ENCODE measurements at regions not wholly inside any gene's neighbourhood (a gene's known extent, or its start where the extent isn't known, plus 50 kb on each side); places are given as distances from the start of the nearest gene placed in this dataset.

DNA sequence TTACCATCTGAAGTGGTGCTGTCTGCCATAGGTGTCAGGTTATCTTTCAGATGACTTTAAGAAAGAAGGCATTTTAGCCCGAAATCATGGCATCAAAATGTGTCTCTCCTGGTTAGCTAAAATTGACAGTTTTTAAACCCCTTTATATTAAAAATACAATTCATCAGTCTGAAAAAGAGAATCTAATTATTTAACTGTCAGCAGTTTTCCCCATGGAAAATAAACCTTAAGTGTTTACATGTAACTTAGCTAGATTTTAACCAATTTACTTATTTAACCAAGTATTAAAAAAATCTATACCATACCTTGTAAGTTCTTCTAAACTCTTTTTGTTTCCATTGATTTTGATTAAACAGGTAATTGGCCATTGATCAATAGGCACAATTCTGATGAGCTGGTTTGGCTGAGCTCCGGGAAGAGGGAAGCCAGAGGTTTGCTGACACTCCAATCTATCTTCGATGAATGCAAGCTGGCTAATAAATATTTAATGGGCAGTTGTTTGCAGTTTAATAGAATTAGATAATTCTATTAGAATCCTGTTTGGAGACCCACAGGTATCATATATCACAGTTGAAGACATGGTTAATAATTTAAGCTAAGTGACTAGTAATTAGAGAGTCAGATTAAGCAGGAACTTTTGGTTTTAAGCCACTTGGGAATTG is 114.0 kb downstream of the MAT2B start:
- DNase-seq (ENCODE audit: extremely low read depth in 1 of 11, low read depth in 9 of 11, low spot score in 4 of 11), result no peak

DNA sequence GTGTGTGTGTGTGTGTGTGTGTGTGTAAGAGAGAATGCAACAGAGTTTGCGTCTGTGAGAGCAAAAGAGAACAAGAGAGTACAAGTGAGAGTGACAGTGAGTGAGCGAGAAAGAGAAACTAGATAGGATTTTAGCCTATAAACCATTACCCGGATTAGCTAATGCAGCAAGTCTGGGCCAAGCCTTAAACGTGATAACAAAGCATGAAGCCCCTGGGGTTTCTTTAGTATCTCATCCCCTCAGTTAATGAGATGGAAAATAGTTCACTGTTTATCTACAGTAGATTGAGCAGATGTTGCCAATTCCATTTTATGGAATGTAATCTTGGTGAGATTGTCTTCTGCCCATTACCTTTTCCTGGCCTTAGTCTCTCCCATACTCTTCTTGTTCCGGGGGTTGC is 114.5 kb downstream of the MAT2B start:
- DNase-seq (ENCODE audit: extremely low read depth in 1 of 11, low read depth in 9 of 11, low spot score in 4 of 11), result no peak

DNA sequence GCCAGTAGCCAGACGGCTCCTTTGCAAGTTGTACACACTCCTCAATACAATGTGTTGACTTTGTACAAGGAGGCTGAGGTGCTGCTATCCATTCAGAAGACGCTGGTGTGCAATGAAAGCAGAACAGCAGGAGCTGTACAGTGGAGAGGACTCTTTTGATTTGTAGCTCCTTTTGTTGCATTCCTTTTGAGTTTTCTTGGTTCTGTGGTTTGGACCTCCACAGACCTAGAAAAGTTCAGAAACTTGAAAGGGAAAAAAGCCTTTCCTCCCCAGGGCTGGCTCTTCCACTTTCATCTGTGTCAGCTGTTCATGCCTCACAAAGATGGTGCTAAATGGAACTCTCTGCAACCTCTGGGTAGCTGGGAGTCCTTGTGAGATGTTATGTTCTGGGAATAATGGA is 117.4 kb downstream of the MAT2B start:
- DNase-seq (ENCODE audit: extremely low read depth in 1 of 11, low read depth in 9 of 11, low spot score in 4 of 11), result no peak

DNA sequence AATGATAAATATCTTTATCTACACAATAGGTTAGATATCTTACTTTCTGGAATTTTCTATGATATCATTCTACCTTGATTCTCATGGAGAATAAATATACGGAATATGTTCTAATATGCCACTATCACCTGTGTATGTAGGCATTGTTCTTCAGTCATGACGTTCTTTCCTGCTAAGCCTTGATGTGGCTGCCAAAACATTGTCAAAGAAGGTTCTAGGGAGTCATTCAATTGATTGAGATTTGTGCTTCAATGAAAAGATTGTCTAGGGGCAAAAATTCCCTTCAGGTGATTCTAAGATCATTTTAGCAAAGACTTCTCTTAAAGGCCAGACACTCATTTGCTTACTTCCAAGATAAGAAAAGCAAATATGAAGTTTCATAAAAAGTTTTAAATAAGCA is 118.1 kb downstream of the MAT2B start:
- DNase-seq (ENCODE audit: extremely low read depth in 1 of 11, low read depth in 9 of 11, low spot score in 4 of 11), result no peak

DNA sequence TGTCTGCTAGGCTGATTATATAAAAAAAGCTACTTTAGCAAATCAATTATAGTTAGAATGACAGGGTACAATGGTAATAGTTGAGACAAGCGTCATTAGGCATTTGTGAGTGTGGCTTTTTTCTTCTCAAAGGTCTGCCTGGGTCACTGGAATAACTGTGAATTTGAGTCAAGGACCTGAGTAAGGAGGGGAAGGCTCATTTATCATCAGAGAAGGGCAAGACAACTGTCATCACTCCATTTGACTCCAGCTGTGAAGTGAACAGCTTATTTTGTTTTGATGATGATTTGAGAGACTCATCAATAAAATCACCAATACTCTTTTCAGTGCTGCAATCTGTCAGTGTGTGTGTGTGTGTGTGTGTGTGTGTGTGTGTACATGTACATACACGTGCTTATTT is 118.6 kb downstream of the MAT2B start:
- no peak for DNase-seq (ENCODE audit: extremely low read depth in 1 of 11, low read depth in 9 of 11, low spot score in 4 of 11)

DNA sequence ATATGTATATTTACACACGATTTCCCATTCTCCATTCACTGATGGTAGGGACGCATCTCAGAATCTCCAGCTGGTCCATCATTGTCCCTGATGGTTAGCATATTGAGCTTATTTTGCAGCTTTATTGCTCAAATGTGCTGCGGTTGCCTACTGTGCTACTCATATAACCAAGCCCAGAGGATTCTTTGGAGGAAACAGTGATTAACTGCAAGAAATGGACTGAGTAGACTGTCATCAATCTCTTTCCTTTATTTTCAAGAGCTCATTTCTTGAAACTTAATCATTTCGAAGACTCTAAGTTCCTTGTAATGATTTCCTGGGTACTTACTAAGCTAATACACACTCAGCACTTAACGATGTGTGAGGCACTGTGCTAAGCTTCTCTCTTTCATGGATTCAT is 119.0 kb downstream of the MAT2B start:
- no peak for DNase-seq (ENCODE audit: extremely low read depth in 1 of 11, low read depth in 9 of 11, low spot score in 4 of 11)

DNA sequence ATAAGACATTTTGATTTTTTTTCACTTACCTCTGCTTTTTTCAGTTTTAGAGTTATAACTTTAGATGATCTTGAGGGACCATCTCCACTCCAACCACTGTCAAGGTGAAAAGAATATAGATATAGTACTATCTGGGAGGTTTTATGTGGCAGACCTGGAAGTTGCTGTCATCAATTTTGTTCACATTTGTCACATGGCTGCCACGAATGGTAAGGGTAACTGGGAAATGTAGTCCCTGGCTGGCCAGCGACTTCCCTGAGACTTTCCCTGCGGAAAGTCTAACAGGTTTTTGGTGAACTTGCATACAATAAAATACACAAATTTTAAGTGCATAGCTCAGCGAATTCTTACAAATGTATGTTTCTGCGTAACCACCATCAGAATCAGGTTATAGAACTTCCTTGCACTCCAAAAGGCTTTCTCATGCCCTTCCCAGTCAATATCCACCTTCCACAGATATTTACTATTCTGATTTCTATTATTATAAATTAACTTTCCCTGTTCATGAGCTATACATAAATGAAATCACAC is 121.5 kb downstream of the MAT2B start:
- no peak for DNase-seq (ENCODE audit: extremely low read depth in 1 of 11, low read depth in 9 of 11, low spot score in 4 of 11)

DNA sequence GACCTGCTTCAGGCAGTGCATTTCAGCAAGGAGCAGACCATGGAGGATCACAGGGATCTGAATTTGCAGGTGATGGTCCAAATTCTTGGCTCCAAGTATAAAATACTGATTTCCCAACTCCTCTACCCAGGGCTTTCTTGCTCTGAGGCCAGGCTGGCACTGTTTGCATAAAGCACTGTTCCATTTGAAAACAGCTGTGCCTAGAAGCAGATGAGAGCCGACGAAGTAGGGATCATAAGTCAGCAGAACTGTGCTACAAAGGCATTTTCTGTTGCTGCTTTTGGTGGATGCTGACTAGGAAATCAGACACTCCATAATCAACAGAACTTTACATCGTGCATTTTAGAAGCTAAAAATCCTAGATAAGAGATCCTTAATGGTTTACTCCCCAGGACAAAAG is 126.4 kb downstream of the MAT2B start:
- no peak for DNase-seq (ENCODE audit: extremely low read depth in 1 of 11, low read depth in 9 of 11, low spot score in 4 of 11)

DNA sequence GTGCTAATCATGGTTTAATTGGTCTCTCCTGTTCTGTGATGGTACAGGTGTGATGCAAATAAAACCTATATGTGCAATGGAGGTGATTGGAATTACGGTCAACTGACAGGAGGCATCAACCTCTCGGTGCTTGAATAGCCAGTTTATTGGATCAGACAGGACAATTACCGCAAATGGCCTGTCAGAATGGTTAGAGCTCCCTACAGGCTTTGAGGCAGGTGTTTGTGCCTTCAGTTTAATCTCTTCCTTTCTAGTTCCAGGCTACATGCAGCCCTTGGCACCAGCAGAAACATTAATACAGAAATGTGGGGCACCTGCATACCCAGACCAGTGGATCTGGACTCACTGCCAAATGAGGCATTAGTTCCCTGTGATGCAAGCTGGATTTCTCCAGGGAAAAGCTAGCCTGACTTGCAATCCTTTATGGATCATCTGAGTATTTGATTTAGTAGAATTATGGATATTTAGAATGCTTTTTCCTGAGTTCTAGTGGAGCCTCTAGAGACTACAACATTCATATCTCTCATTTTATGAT is 128.6 kb downstream of the MAT2B start:
- no peak for DNase-seq (ENCODE audit: extremely low read depth in 1 of 11, low read depth in 9 of 11, low spot score in 4 of 11)

DNA sequence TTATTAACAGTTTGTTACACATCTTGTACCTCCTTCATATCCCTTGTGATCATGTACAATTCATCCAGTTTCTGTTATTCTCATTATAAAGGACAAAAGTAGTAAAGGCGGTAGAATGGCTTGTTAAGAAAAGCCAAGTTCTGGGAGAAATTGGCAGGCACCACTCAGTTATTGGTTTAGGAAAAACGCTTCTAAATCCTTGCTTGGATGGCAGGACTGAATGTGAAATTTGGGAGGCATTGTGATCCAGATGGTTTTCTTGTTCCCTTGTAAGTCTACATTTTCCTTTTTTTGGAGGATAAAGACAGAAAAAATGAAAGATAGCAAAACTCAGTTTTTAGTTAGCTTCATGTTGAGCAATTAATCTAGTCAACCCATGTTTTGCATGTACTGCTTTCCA is 130.2 kb downstream of the MAT2B start:
- DNase-seq (ENCODE audit: extremely low read depth in 1 of 11, low read depth in 9 of 11, low spot score in 4 of 11), result no peak

DNA sequence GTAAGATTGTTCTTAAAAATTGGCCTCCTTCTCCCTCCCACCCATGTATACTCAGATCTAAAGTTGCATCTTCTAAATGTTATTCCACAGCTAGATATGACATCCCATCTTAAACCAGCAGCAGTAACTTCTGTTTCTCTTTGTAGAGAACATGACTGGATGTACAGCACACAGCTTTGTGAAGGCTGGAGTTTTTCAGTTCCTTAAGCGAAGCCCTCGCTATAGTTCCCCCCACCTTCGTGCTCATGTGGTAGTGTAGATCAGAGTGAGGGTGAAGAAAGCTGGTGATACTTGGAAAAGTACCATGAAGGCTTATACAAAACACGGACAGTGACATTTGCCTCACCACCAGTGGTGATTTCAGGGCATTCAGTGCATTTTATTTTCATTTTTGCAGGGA is 137.5 kb downstream of the MAT2B start:
- no peak for DNase-seq (ENCODE audit: extremely low read depth in 1 of 11, low read depth in 9 of 11, low spot score in 4 of 11)

DNA sequence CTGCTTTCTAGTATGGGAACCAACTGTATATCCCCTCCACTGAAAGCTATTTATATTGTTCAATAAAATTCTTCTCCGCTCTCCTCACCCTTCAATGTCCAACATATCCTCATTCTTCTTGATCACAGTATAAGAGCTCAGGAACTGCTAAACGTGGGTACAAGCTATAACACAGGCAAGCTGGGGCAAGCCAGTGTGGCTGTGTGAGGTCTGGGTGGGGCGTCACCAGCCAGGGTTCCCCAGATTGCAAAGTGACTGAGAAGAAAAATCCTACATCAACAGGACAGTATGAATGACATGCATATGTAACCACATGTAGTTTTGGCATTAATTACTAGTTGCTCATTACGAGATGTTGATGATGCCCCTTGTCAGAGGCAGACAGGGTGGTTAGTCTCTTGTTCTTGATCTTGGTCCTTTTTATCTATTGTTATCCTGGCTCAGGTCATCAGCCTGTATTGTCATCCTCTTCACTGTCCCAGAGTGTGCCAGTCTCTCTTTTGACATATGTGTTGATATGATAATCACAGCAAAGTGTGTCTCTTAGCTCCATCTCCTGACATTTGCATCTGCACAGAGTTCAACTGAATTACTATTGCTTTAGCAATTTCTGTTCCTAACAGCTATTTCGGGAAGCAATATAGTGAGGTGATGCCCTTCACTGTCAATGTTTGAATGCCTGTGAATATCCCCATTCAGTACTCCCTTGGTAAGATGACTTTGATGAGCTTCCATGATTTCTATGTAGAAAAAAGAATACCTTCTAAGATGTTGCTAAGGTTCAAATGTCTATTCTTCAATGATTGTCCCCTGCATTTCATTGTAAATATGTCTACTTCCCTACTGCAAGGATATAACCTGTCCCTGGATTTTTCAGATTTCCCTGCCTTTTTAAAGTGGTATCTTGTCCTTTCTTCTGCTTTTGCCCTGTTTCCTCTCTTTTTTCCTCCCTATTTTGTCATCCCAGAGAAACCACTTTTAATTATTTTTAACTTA is 140.3 kb downstream of the MAT2B start:
- no peak for DNase-seq (ENCODE audit: extremely low read depth in 1 of 11, low read depth in 9 of 11, low spot score in 4 of 11)

DNA sequence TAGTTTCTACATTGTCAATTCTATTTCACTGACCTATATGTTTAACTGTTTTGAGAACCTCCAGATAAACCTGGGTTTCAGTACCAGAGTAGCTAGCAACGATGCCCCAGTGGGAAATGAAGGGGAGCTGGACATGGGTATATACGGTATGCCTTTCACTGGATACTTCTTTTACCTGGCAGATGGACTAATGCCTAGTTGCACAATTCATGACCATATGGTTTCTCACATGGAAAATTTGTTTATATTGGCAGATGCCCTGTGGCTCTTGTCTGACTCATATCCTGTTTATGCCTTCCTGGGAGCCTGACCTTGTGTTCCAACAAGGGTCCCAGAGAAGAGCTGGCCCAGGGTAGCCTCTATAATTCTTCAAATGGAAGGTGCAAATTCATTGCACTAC is 144.1 kb downstream of the MAT2B start:
- no peak for DNase-seq (ENCODE audit: extremely low read depth in 1 of 11, low read depth in 9 of 11, low spot score in 4 of 11)

DNA sequence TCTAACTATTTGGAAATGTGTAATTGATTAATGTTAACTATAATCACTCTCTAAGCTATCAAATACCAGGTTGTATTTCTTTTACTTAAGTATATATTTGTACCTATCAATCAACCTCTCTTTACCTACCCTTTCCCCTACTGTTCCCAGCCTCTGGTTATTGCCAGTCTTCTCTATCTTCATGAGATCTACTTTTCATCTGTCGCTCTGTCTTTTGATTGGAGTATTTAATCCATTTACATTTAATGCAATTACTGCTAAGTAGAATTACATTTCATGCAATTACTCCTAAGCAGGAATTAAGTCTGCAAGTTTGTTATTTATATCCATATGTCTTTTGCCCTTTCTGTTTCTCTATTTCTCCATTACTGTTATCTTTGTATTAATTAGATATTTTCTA is 148.1 kb downstream of the MAT2B start:
- no peak for DNase-seq (ENCODE audit: extremely low read depth in 1 of 11, low read depth in 9 of 11, low spot score in 4 of 11)

DNA sequence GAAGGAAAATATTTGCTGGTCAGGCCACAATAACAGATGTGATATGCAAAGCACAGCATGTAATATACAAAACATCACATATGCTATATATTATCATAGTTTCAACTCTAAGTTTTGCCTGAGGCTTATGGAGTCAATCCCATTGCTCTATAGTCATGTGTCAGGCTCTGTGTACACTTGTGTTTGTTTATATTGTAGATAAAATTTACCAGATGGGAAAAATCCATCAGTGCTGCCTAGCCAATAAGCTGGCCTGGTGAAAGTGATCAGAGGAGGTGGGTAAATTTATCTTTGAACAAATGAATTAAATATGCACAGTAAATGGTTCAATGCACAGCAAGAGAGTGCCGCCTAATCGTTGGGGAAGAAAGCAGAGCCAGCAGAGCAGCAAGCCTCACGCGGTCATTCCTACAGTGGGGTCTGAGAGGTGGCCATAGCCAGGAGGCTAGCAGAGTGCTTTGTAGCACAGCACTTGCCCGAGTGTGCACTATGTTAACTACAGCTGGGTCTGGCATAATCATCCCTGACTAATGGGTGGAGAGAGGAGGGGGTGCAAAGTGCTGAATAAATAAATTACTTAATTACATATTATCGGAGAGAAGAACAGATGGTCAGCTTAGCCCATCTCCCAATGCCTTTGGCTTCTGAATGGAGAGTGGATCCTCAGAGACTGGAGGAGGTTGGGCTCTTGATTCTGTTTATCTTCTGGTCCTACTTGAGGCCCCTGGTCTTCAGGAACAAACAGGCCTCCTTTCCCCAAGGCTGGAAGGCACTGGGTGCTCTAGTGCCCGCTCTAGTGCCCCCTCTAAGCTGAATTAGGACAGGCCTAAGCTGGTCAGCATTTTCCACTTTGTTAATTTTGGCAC is 153.5 kb downstream of the MAT2B start:
- DNase-seq (ENCODE audit: extremely low read depth in 1 of 11, low read depth in 9 of 11, low spot score in 4 of 11), result no peak

DNA sequence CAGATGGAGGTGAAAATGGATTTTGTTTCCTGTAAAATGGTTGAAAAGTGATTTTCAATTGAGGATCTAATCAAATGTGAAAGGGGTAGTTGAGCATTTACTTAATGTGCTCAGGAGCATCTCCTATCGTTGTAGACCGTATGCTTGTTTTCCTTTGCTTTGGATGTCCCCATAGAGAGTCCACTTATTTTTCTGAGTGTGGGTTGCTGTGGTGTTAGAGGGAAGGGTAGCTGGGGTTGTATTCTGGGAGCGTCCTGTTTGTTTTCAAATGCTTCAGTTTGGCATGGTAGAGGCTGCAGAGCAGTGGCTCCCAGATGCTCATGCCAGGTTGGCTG is 154.1 kb downstream of the MAT2B start:
- DNase-seq (ENCODE audit: extremely low read depth in 1 of 11, low read depth in 9 of 11, low spot score in 4 of 11), result no peak

DNA sequence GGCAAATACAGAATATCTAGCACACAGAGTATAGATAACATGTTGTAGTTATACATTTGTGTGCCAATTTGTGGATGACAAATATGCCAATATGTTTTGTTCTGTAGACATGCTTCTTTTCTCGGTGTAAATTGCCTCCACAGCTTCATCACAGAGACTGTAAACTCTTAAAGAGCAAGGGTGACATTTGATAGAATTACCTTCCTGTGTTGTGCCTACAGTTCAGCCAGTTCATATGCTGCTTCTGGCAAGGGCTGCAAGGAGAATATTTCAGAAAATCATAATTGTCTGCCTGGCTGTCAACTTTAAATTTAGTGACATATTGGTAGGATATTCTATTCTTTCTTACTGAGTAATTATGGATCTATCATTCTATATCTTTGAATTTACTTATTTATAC is 155.1 kb downstream of the MAT2B start:
- no peak for DNase-seq (ENCODE audit: extremely low read depth in 1 of 11, low read depth in 9 of 11, low spot score in 4 of 11)

DNA sequence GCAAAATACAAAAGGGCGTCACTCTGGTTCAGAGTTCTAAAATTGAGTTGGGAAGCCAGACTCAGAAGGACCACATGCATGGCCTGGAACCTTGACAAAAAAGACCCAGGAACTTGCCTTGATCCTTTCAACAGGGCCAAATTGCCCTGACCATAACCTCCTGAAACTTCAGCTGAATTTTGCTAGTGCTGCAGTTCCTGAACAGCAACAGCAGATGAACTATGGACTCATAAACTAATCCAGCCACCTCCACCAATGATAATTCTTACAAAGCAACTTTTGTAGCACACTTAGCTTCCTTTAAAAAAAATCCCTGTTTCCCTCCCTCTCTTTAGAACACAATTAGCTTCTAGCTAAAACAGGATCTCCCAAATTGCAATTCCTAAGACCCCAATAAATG is 155.9 kb downstream of the MAT2B start:
- no peak for DNase-seq (ENCODE audit: extremely low read depth in 1 of 11, low read depth in 9 of 11, low spot score in 4 of 11)

DNA sequence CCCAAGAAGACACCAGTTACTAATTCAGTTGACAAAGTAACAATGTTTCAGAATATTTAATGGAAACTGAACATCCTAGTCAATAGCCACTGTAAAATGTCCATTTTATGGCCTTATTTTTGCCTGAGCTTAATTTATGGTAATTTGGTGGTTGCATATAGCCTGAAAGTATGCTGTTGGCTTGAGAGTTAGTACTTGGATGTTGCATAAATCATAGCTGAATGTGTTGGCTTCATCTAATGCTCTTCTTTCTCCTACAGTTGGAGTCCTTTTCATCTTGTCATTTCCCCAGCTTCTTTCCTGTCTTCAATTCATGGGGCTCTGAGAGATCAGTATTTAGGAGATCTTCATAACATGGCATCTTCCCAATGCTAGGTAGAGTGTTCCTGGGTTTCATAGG is 164.6 kb downstream of the MAT2B start:
- no peak for DNase-seq (ENCODE audit: extremely low read depth in 1 of 11, low read depth in 9 of 11, low spot score in 4 of 11)

Data from renal cortex interstitium (tissue), 11 donors.